DND-41 (cell line): ENCODE measurements at regions not wholly inside any gene's neighbourhood (a gene's known extent, or its start where the extent isn't known, plus 50 kb on each side); places are given as distances from the start of the nearest gene placed in this dataset.

ENCODE experiments used
- ATAC-seq: fragments of 200-7000 bp; cut with Tn5 transposase; 3 replicates; pipeline ENCODE4 v1.9.1; 2021; ENCODE audit warnings: low read depth; ENCODE audit not compliant: insufficient read depth
- DNase-seq: peaks from one replicate; pipeline ENCODE4 v3.0.0-alpha.2; 2020
- H2AFZ ChIP-seq: 2 replicates; pipeline ENCODE4 v1.6.0; 2012; ENCODE audit warnings: low read depth, low read length
- H3K27ac ChIP-seq: 2 replicates; pipeline ENCODE4 v1.5.1; 2012; ENCODE audit warnings: low read length, inconsistent platforms
- H3K27me3 ChIP-seq: fragments of 200-600 bp; sonication (generic); 2 replicates; pipeline ENCODE4 v1.6.0; 2012; ENCODE audit warnings: low read length, mild to moderate bottlenecking, inconsistent platforms; ENCODE audit not compliant: insufficient read depth, poor library complexity
- H3K36me3 ChIP-seq: 2 replicates; pipeline ENCODE4 v1.5.1; 2012; ENCODE audit warnings: low read length, inconsistent platforms; ENCODE audit not compliant: insufficient read depth
- H3K4me1 ChIP-seq: 2 replicates; pipeline ENCODE4 v1.5.1; 2012; ENCODE audit warnings: mild to moderate bottlenecking, low read length; ENCODE audit not compliant: insufficient read depth
- H3K4me2 ChIP-seq: 2 replicates; pipeline ENCODE4 v1.6.0; 2012; ENCODE audit warnings: mild to moderate bottlenecking, moderate library complexity, low read length, inconsistent platforms; ENCODE audit not compliant: insufficient read depth
- H3K4me3 ChIP-seq, 2 experiments: fragments of 200-600 bp in 1 of 2; shearing (Covaris generic) in 1 of 2; 2 replicates each; pipeline ENCODE4 v1.5.1; 2012 to 2016; ENCODE audit warnings: inconsistent platforms in 2 of 2, low read length in 2 of 2, mild to moderate bottlenecking in 2 of 2, low read depth in 1 of 2, moderate library complexity in 1 of 2
- H3K79me2 ChIP-seq: 2 replicates; pipeline ENCODE4 v1.6.0; 2012; ENCODE audit warnings: low read length, inconsistent platforms; ENCODE audit not compliant: insufficient read depth
- H3K9ac ChIP-seq: 2 replicates; pipeline ENCODE4 v1.6.0; 2012; ENCODE audit warnings: low read depth, mild to moderate bottlenecking, inconsistent platforms, low read length, moderate library complexity
- H3K9me3 ChIP-seq: 2 replicates; pipeline ENCODE4 v1.5.1; 2012; ENCODE audit warnings: low read length, moderate library complexity, mild to moderate bottlenecking, inconsistent platforms; ENCODE audit not compliant: insufficient read depth, severe bottlenecking
- H4K20me1 ChIP-seq: 2 replicates; pipeline ENCODE4 v1.6.0; 2012; ENCODE audit warnings: low read length; ENCODE audit not compliant: insufficient read depth
- CTCF ChIP-seq: IDR thresholded peaks from 2 replicates; pipeline ENCODE4 v1.5.1; 2012; ENCODE audit warnings: borderline replicate concordance, low read length, moderate library complexity, mild to moderate bottlenecking; ENCODE audit not compliant: poor library complexity, severe bottlenecking; ENCODE audit errors: extremely low read depth
- EZH2 ChIP-seq: IDR thresholded peaks from 3 replicates; pipeline ENCODE4 v1.6.1; 2012; ENCODE audit warnings: borderline replicate concordance, low read depth, mild to moderate bottlenecking, moderate library complexity, low read length, inconsistent platforms; ENCODE audit not compliant: severe bottlenecking

DNA sequence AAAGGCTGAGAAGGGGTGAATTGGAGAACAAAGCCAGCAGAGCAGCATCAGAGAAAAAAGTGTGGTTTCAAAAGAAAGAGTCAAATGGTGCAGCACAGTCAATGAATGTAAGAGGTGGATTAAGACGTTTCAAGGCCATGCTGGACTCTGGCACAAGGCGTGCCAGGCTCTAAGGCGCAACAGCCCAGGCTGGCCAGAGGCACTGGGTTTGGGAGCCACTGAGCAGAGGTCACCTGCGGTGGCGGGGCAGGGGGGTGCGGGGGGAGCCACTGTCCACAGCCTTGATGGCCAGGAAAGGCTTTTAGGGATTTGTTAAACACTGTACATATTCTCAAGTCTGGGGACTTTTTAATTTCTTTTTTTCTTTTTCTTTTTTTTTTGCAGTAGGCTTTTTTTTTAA is 222.5 kb upstream of the FAT1 start:
- Histone ChIP-seq H4K20me1 (no peaks in the 10 kb centered on the region), H3K36me3 (no peaks in the 10 kb centered on the region), H3K27ac (no peak overlapping the region), H3K4me3 (no peak overlapping the region), H3K4me1 (no peaks in the 10 kb centered on the region), H3K4me2 (no peak overlapping the region), H3K9me3 (no peaks in the 10 kb centered on the region), H2AFZ (no peak overlapping the region), H3K9ac (no peak overlapping the region), H3K79me2 (no peaks in the 10 kb centered on the region), H3K27me3 (no peaks in the 10 kb centered on the region)
- no peak for TF ChIP-seq EZH2
- TF ChIP-seq CTCF = no peak
- ATAC-seq (no peak), DNase-seq (no peak)

DNA sequence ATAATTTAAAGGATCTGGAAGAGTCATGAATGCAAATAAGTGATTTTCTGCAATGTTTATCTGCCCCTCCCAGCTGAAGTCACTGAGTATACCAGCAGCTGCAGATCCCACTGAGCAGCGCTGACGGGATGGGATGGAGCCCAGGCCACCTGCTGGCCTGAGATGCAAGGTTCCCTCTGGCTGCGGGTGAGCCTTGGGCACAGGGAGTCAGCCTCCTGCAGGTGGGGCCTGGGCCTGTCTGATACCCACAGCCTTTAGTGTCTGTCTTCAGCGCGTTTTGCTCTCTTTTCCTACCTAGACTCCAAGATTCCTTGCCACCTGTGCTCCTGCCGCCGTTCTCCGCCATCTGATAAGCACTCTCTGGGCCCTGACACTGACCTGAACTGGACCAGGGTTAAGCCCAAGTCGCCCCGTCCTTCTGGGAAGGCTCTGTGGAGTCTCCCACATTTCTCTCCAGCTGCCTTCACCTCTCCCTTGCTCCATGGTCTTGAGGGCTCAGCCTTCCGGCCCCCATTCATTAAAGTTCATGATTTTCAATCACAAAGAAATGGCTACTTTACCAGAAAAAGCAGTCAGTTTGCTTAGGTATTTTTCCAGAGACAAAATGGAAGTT is 223.1 kb upstream of the FAT1 start:
- ATAC-seq (no peak), DNase-seq (no peak)
- no peaks in the 10 kb centered on the region for H3K9me3 ChIP-seq
- H3K4me3 ChIP-seq = no peak overlapping the region
- no peak overlapping the region for H2AFZ ChIP-seq
- H3K79me2 ChIP-seq = no peaks in the 10 kb centered on the region
- no peaks in the 10 kb centered on the region for H4K20me1 ChIP-seq
- H3K4me1 ChIP-seq = no peaks in the 10 kb centered on the region
- H3K27me3 ChIP-seq = no peaks in the 10 kb centered on the region
- TF ChIP-seq CTCF (no peak), EZH2 (no peak)
- H3K9ac ChIP-seq = no peak overlapping the region
- no peaks in the 10 kb centered on the region for H3K36me3 ChIP-seq
- no peak overlapping the region for H3K27ac ChIP-seq
- H3K4me2 ChIP-seq = no peak overlapping the region

GRCh38 chr4:186948361-186949242 is 224.9 kb upstream of the FAT1 start:
- Histone ChIP-seq H3K9me3 (no peaks in the 10 kb centered on the region), H3K4me1 (no peaks in the 10 kb centered on the region), H3K79me2 (no peaks in the 10 kb centered on the region), H3K9ac (no peak overlapping the region), H3K36me3 (no peaks in the 10 kb centered on the region), H4K20me1 (no peaks in the 10 kb centered on the region), H3K27me3 (no peaks in the 10 kb centered on the region), H3K27ac (no peak overlapping the region), H3K4me2 (no peak overlapping the region), H2AFZ (no peak overlapping the region), H3K4me3 (no peak overlapping the region)
- TF ChIP-seq EZH2 (no peak), CTCF (peak; percentile 11)
- ATAC-seq (no peak), DNase-seq (no peak)
